ENCODE measurements at regions not wholly inside any gene's neighbourhood (a gene's known extent, or its start where the extent isn't known, plus 50 kb on each side); places are given as distances from the start of the nearest gene placed in this dataset.

DNA sequence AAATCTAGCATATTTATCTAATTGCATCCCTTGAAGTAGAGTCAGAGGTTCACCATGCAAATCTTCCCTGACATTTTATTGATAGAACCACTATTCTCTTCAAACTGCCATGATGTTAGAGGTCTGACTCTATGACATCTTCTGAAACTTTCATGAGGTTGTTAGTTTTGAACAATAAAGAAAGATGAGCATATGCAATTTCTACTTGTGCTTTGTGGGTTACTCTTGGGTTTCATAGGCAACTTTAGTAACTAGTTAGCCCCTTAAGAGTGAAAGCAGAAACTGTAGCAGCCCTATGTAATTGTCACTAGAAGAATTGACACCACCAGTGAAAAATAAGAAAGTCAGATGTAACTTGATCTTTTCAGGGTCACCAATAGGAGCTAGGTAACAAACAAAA is 53.1 kb upstream of the ZEB2 start:
- no peak for DNase-seq (ENCODE audit: low read depth, low spot score)

DNA sequence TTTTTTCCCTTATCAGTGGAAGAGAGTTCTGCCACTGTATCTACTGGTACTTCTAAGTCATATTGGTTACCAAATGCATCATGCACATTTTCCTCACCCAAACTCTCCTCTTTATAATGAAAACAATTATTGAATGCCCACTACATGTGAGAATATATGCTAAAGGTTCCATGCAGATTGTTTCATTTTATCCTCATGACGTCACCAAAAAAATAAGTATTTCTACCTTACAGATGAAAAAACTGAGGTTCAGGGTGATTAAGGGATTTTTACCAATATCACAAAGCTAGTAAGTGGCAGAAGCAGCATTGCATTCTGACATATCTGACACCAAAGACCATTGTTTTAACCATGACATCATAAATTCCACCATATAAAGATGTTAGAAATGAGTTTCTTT is 51.9 kb upstream of the ZEB2 start:
- DNase-seq (ENCODE audit: low read depth, low spot score), result no peak

DNA sequence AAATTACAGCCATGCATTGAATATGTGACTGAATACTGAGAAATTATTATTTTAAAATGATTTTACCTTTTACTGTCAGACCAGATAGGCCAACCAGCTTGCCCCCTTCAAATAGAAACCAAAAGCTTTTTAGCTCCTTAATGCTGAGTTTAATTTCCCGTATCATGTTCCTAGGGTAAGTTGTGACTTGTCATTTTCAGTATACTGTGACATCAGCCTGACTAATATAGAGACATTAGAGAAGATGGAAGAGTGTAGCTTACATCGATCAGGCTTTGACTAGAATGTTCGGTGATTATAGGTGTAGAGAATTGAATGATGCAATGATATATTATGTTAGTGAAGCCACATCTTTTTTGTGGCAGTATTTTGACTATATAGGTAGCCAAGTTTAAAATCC is 50.6 kb upstream of the ZEB2 start:
- DNase-seq (ENCODE audit: low read depth, low spot score), result no peak

Data from smooth muscle cell of the brain vasculature (primary cell).